SK-N-SH treated with all-trans-retinoic acid at 6 μM for 48 hours (cell line): ENCODE measurements at regions not wholly inside any gene's neighbourhood (a gene's known extent, or its start where the extent isn't known, plus 50 kb on each side); places are given as distances from the start of the nearest gene placed in this dataset.
A peak's percentile ranks its signal among the peaks of the same experiment; 100 is the strongest.
"Not testable (repeated sequence)": the region's sequence is repeated elsewhere in the genome, so short reads cannot be mapped to it uniquely, and the experiment has no call there.

Experiments used
- ATAC-seq: fragments of 200-7000 bp; cut with Tn5 transposase; 3 replicates; pipeline ENCODE4 v1.9.1; 2020; ENCODE audit warnings: mild to moderate bottlenecking, moderate library complexity
- ARNTL ChIP-seq: fragments of 450-650 bp; formaldehyde crosslinking; IDR thresholded peaks from 2 replicates; pipeline ENCODE4 v1.5.0; 2020; ENCODE audit warnings: low read depth, mild to moderate bottlenecking, moderate library complexity, borderline replicate concordance
- BACH2 ChIP-seq: fragments of 250-450 bp; sonication (Bioruptor Pico); IDR thresholded peaks from 2 replicates; pipeline ENCODE4 v1.9.0; 2021; ENCODE audit warnings: mild to moderate bottlenecking, borderline replicate concordance
- CREB5 ChIP-seq: fragments of 250-450 bp; sonication (Bioruptor Pico); IDR thresholded peaks from 2 replicates; pipeline ENCODE4 v1.5.1; 2020; ENCODE audit warnings: low read depth, mild to moderate bottlenecking, moderate library complexity
- CSRNP3 ChIP-seq: fragments of 250-450 bp; sonication (Bioruptor Pico); IDR thresholded peaks from 2 replicates; pipeline ENCODE4 v1.5.1; 2021; ENCODE audit warnings: mild to moderate bottlenecking, moderate library complexity
- ISL1 ChIP-seq: fragments of 250-450 bp; sonication (Bioruptor Pico); IDR thresholded peaks from 2 replicates; pipeline ENCODE4 v2.1.2; 2022; ENCODE audit warnings: mild to moderate bottlenecking, moderate library complexity
- OSR1 ChIP-seq: fragments of 250-450 bp; sonication (Bioruptor Pico); IDR thresholded peaks from 2 replicates; pipeline ENCODE4 v1.8.0; 2022; ENCODE audit warnings: moderate library complexity, mild to moderate bottlenecking, inconsistent platforms
- PATZ1 ChIP-seq: fragments of 250-450 bp; sonication (Bioruptor Pico); IDR thresholded peaks from 2 replicates; pipeline ENCODE4 v1.8.0; 2020; ENCODE audit warnings: mild to moderate bottlenecking, moderate library complexity, borderline replicate concordance
- POU6F1 ChIP-seq: fragments of 250-450 bp; sonication (Bioruptor Pico); IDR thresholded peaks from 2 replicates; pipeline ENCODE4 v1.8.0; 2021; ENCODE audit warnings: low read depth, mild to moderate bottlenecking, moderate library complexity, borderline replicate concordance
- PPARA ChIP-seq: fragments of 250-450 bp; sonication (Bioruptor Pico); IDR thresholded peaks from 2 replicates; pipeline ENCODE4 v1.5.0; 2020; ENCODE audit warnings: mild to moderate bottlenecking, borderline replicate concordance
- RARB ChIP-seq: fragments of 250-450 bp; sonication (Bioruptor Pico); IDR thresholded peaks from 2 replicates; pipeline ENCODE4 v1.8.0; 2021; ENCODE audit warnings: mild to moderate bottlenecking, moderate library complexity
- SNAI2 ChIP-seq: fragments of 250-450 bp; sonication (Bioruptor Pico); IDR thresholded peaks from 2 replicates; pipeline ENCODE4 v1.5.0; 2020; ENCODE audit warnings: mild to moderate bottlenecking, moderate library complexity
- TCF4 ChIP-seq: fragments of 250-450 bp; sonication (Bioruptor Pico); IDR thresholded peaks from 2 replicates; pipeline ENCODE4 v1.8.0; 2021; ENCODE audit warnings: mild to moderate bottlenecking, moderate library complexity, borderline replicate concordance
- TOX ChIP-seq: fragments of 250-450 bp; sonication (Bioruptor Pico); IDR thresholded peaks from 2 replicates; pipeline ENCODE4 v1.8.0; 2021; ENCODE audit warnings: mild to moderate bottlenecking, moderate library complexity, borderline replicate concordance
- ZC3H10 ChIP-seq: fragments of 250-450 bp; sonication (Bioruptor Pico); IDR thresholded peaks from 2 replicates; pipeline ENCODE4 v1.5.1; 2021; ENCODE audit warnings: mild to moderate bottlenecking, moderate library complexity
- ZNF565 ChIP-seq: fragments of 450-650 bp; formaldehyde crosslinking; conservative IDR thresholded peaks from 2 replicates; pipeline ENCODE4 v1.5.0; 2020; ENCODE audit warnings: low read depth, mild to moderate bottlenecking, moderate library complexity
- ZNF70 ChIP-seq: fragments of 450-650 bp; formaldehyde crosslinking; IDR thresholded peaks from 2 replicates; pipeline ENCODE4 v1.5.0; 2020; ENCODE audit warnings: mild to moderate bottlenecking, moderate library complexity
- ZNF8 ChIP-seq: fragments of 450-650 bp; formaldehyde crosslinking; IDR thresholded peaks from 2 replicates; pipeline ENCODE4 v1.5.0; 2020; ENCODE audit warnings: mild to moderate bottlenecking, moderate library complexity

GRCh38 chr12:46547421-46548354 is 175.1 kb upstream of the SLC38A2 start:
- peak; percentile 25; the same call in 1 of the 3 replicates for ATAC-seq

GRCh38 chr12:46546634-46547273 is 174.2 kb upstream of the SLC38A2 start:
- no peak for ATAC-seq
- no peak for TF ChIP-seq TOX
- no peak for TF ChIP-seq ARNTL (CRISPR knock-in tag)
- no peak for TF ChIP-seq CREB5
- TF ChIP-seq CSRNP3 (CRISPR knock-in tag), result no peak
- TF ChIP-seq ZNF8 (CRISPR knock-in tag), result no peak
- TF ChIP-seq SNAI2, result no peak
- TF ChIP-seq TCF4, result no peak
- TF ChIP-seq, all 23 proteins: peak for 0

More at GRCh38 chr12:46547421-46548354, 175.1 kb upstream of the SLC38A2 start:
- TF ChIP-seq CSRNP3 (CRISPR knock-in tag), result no peak
- no peak for TF ChIP-seq ZC3H10
- TF ChIP-seq POU6F1 (CRISPR knock-in tag), result no peak
- TF ChIP-seq TCF4, result no peak
- no peak for TF ChIP-seq RARB (CRISPR knock-in tag)
- no peak for TF ChIP-seq BACH2 (CRISPR knock-in tag)
- no peak for TF ChIP-seq ZNF565
- no peak for TF ChIP-seq ZNF8 (CRISPR knock-in tag)
- TF ChIP-seq PATZ1 (CRISPR knock-in tag), result no peak
- no peak for TF ChIP-seq TOX
- no peak for TF ChIP-seq CREB5
- TF ChIP-seq ARNTL (CRISPR knock-in tag), result no peak
- TF ChIP-seq ISL1, result no peak
- TF ChIP-seq PPARA, result no peak
- TF ChIP-seq ZNF70 (CRISPR knock-in tag), result no peak
- no peak for TF ChIP-seq OSR1 (CRISPR knock-in tag)
- TF ChIP-seq, all 23 proteins: peak for 0

GRCh38 chr12:46543378-46543795 is 170.8 kb upstream of the SLC38A2 start:
- ATAC-seq, result not testable (repeated sequence)

- no peak for ATAC-seq
- TF ChIP-seq PPARA (no peak), SNAI2 (no peak), TCF4 (no peak), ARNTL (CRISPR knock-in tag) (no peak)
Observed at GRCh38 chr12:46538976-46539375, 166.4 kb upstream of the SLC38A2 start.
